Transverse colon (tissue), 4 donors: ENCODE measurements at regions not wholly inside any gene's neighbourhood (a gene's known extent, or its start where the extent isn't known, plus 50 kb on each side); places are given as distances from the start of the nearest gene placed in this dataset.

Source experiments
- EP300 ChIP-seq: sonication (generic); formaldehyde crosslinking; IDR thresholded peaks from one replicate; pipeline ENCODE4 v1.6.1; 2017; ENCODE audit warnings: antibody characterized with exemption, low read depth
- POLR2A ChIP-seq: fragments of 450-650 bp; IDR thresholded peaks from one replicate; pipeline ENCODE4 v1.6.1; 2016; ENCODE audit warnings: antibody characterized with exemption, mild to moderate bottlenecking, moderate library complexity
- POLR2AphosphoS5 ChIP-seq, 3 donors: sonication (generic); formaldehyde crosslinking; IDR thresholded peaks; one replicate each; pipeline ENCODE4 v1.6.1; 2016; ENCODE audit warnings: antibody characterized with exemption in 3 of 3
- TF ChIP-seq, protein P1 (sequence below), 5 experiments: fragments of 200-600 bp in 3 of 5; fragments of 450-650 bp in 2 of 5; sonication (generic) in 3 of 5; IDR thresholded peaks; 1 replicate in 2 of 5; 2 replicates in 3 of 5; pipeline ENCODE4 v1.5.1; 2016 to 2017; ENCODE audit warnings: antibody characterized with exemption in 5 of 5, inconsistent platforms in 3 of 5, mild to moderate bottlenecking in 2 of 5, moderate library complexity in 1 of 5

DNA sequence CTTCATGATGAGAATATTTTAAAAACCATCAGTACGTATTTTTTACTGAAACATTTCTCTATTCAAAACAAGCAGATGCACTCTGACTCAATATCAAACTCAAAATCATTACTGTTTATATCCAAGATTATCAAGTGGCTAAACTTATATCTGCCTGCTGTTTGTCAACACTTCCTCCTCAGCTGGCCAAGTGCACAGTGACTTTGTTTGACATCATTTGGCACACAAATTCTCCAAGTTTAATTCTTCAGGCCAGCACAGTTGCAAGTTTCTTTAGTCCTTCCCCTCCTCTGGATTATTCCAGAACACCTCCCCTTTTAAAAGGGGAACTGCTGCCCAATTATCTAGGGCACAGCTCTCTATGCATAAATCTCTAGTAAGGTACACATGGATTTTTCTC is 346.6 kb downstream of the FSIP2 start:
- TF ChIP-seq, protein P1, sequence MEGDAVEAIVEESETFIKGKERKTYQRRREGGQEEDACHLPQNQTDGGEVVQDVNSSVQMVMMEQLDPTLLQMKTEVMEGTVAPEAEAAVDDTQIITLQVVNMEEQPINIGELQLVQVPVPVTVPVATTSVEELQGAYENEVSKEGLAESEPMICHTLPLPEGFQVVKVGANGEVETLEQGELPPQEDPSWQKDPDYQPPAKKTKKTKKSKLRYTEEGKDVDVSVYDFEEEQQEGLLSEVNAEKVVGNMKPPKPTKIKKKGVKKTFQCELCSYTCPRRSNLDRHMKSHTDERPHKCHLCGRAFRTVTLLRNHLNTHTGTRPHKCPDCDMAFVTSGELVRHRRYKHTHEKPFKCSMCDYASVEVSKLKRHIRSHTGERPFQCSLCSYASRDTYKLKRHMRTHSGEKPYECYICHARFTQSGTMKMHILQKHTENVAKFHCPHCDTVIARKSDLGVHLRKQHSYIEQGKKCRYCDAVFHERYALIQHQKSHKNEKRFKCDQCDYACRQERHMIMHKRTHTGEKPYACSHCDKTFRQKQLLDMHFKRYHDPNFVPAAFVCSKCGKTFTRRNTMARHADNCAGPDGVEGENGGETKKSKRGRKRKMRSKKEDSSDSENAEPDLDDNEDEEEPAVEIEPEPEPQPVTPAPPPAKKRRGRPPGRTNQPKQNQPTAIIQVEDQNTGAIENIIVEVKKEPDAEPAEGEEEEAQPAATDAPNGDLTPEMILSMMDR (IDR thresholded peaks at IDR 0.05), result no peak
- no peak for TF ChIP-seq EP300
- TF ChIP-seq POLR2A, result no peak
- no peak for TF ChIP-seq POLR2AphosphoS5 (IDR thresholded peaks at IDR 0.05)
